Mesothelial cell of epicardium (in vitro differentiated cells): ENCODE measurements at regions not wholly inside any gene's neighbourhood (a gene's known extent, or its start where the extent isn't known, plus 50 kb on each side); places are given as distances from the start of the nearest gene placed in this dataset.

ENCODE experiments used
- DNase-seq, 2 experiments: peaks; one replicate each; pipeline ENCODE4 v3.0.0; 2021; ENCODE audit warnings: low spot score in 2 of 2; ENCODE audit not compliant: unreplicated experiment in 2 of 2
- H3K27ac Mint-ChIP-seq: 2 replicates; pipeline ENCODE4 v1.8.0; 2021; ENCODE audit warnings: mixed read lengths
- H3K27me3 Mint-ChIP-seq: 2 replicates; pipeline ENCODE4 v1.8.0; 2021; ENCODE audit warnings: low read depth, mixed read lengths
- H3K36me3 Mint-ChIP-seq: 2 replicates; pipeline ENCODE4 v1.8.0; 2021; ENCODE audit warnings: mixed read lengths
- H3K4me1 Mint-ChIP-seq: 2 replicates; pipeline ENCODE4 v1.8.0; 2021; ENCODE audit warnings: mixed read lengths
- H3K4me3 Mint-ChIP-seq: 2 replicates; pipeline ENCODE4 v1.8.0; 2021; ENCODE audit warnings: mild to moderate bottlenecking, moderate library complexity, mixed read lengths
- H3K9me3 Mint-ChIP-seq: 2 replicates; pipeline ENCODE4 v1.8.0; 2021; ENCODE audit warnings: mixed read lengths
- TF ChIP-seq, protein P1 (sequence below): fragments of 200-600 bp; sonication (generic); IDR thresholded peaks from one replicate; pipeline ENCODE4 v1.5.0; 2021; ENCODE audit warnings: antibody characterized with exemption; ENCODE audit not compliant: unreplicated experiment

DNA sequence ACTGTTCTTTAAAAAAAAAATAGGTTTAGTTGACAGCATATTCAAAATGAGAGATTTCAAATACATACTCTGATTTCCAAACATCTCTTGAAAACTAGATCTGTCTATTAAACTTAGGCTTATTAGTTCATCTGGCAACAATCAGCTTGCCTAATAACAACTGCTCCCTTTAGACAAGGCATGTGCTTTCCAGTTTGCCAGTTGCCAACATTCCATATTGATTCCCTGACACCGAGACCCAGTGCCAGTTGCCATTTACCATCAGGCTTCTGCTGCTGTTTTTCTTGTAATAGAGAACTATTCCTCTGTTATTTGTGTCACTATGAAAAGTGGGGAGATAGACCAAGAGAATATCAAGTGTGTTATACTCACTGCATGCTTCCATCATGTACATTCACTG, 256.0 kb downstream of the C1D start:
- TF ChIP-seq, protein P1, sequence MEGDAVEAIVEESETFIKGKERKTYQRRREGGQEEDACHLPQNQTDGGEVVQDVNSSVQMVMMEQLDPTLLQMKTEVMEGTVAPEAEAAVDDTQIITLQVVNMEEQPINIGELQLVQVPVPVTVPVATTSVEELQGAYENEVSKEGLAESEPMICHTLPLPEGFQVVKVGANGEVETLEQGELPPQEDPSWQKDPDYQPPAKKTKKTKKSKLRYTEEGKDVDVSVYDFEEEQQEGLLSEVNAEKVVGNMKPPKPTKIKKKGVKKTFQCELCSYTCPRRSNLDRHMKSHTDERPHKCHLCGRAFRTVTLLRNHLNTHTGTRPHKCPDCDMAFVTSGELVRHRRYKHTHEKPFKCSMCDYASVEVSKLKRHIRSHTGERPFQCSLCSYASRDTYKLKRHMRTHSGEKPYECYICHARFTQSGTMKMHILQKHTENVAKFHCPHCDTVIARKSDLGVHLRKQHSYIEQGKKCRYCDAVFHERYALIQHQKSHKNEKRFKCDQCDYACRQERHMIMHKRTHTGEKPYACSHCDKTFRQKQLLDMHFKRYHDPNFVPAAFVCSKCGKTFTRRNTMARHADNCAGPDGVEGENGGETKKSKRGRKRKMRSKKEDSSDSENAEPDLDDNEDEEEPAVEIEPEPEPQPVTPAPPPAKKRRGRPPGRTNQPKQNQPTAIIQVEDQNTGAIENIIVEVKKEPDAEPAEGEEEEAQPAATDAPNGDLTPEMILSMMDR, result no peak
- Mint-ChIP-seq H3K9me3 (peaks cover 34% of the 10 kb centered on the region), H3K36me3 (peaks cover 8% of the 10 kb centered on the region), H3K27ac (no peak overlapping the region), H3K4me3 (no peak overlapping the region), H3K27me3 (peaks cover 20% of the 10 kb centered on the region), H3K4me1 (no peaks in the 10 kb centered on the region)
- no peak for DNase-seq

DNA sequence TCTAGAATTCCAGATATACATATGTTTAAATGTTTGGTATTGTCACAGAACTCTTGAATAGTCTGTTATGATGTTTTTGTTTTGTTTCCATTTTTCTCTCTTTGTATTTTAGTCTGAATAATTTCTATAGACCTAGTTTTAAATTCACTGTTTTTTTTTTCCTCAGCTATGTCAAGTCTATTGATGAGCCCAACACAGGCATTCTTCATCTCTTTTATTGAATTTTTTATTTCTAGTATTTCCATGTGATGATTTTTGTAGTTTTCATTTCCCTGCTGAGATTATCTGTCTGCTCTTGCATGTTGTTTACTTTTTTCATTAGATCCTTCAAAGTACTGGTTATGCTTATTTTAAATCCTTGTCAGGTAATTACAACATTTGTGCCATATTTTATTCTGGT, 254.7 kb downstream of the C1D start:
- Mint-ChIP-seq H3K27me3 (peaks cover 19% of the 10 kb centered on the region), H3K4me3 (no peak overlapping the region), H3K4me1 (no peaks in the 10 kb centered on the region)

DNA sequence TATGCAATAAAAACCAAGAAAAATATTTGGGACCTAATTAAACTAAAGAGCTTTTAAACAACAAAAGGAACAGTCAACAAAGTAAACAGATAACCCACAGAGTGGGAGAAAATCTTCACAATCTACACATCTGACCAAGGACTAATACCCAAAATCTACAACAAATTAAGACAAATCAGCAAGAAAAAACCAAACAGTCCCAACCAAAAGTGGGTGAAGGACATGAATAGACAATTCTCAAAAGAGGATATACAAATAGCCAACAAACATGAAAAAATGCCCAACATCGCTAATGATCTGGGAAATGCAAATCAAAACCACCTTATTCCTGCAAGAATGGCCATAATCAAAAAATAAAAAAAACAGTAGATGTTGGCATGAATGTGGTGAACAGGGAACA, 250.1 kb downstream of the C1D start:
- no peak overlapping the region for H3K27ac Mint-ChIP-seq

More for the DNA sequence above, 254.7 kb downstream of the C1D start:
- H3K9me3 Mint-ChIP-seq, result peaks cover 45% of the 10 kb centered on the region
- TF ChIP-seq, protein P1, result no peak
- DNase-seq, result no peak
- peaks cover 8% of the 10 kb centered on the region for H3K36me3 Mint-ChIP-seq
- H3K27ac Mint-ChIP-seq, result no peak overlapping the region

DNA sequence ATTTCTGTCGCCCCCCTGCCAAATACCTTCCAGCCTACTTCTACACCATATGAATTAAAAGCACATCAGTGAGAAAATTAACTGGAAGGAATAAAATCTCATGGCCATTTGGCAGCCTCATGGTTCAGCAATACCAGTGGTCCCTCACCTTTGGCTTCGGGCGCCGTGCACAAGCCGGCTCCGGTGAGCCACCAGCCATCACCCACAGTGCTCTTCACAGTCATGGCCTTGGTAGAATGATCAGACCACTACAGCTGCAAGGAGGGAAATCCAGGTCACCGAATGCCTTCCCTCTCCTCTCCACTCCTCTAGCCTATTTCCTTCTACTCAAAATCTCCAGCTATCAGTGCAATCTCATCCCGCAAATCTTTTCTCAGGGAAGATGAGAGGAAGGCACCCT, 239.1 kb downstream of the C1D start:
- Mint-ChIP-seq H3K27ac (no peak overlapping the region), H3K36me3 (no peaks in the 10 kb centered on the region), H3K27me3 (no peaks in the 10 kb centered on the region), H3K9me3 (peaks cover 20% of the 10 kb centered on the region), H3K4me3 (no peak overlapping the region), H3K4me1 (peaks cover 17% of the 10 kb centered on the region)
- DNase-seq, result no peak
- TF ChIP-seq, protein P1, result no peak

More for the DNA sequence above, 250.1 kb downstream of the C1D start:
- no peak for DNase-seq
- Mint-ChIP-seq H3K9me3 (peaks cover 55% of the 10 kb centered on the region), H3K36me3 (peaks cover 10% of the 10 kb centered on the region), H3K4me1 (no peaks in the 10 kb centered on the region), H3K27me3 (peaks cover 7% of the 10 kb centered on the region), H3K4me3 (no peak overlapping the region)
- TF ChIP-seq, protein P1, result no peak

DNA sequence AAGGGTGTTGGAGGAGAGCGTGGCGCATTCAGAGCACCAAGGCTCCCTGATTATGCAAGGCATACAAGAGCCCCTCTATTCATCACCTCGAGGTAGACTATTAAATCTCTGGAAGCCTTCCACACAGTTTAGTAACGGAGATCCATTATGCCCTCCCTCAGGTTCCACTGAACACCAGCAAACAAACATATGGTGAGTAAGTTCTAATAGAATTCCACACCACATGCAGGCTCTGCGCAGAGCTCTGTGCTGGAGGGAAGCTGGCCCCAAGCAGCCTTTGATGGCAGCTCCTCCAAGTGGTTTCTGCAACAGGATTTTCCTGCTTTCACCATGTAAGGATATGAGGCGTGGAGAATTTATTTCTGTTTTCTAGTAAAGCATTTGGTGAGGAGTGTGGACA, 238.6 kb downstream of the C1D start:
- no peak for DNase-seq
- no peak overlapping the region for H3K27ac Mint-ChIP-seq
- no peaks in the 10 kb centered on the region for H3K27me3 Mint-ChIP-seq
- H3K4me3 Mint-ChIP-seq, result no peak overlapping the region
- H3K4me1 Mint-ChIP-seq, result peaks cover 17% of the 10 kb centered on the region
- no peaks in the 10 kb centered on the region for H3K36me3 Mint-ChIP-seq
- TF ChIP-seq, protein P1, result no peak
- peaks cover 18% of the 10 kb centered on the region for H3K9me3 Mint-ChIP-seq

DNA sequence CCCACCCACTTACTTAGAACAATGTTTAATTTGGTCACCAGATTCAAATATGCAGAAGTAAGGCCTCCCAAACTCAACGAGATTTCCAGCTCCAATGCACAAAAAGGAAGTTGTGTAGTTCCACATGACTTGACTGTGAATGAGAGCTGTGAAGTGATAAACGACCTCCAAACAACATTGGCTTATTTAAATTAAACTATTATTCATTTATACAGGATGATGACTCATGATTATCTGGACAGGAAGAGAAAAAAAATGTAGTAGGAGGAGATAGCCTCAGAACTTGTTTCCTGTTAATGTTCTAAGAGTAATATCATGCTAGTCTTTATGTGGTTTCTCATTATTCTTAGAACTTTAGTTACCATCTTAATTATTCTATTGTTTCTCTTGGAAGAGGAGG, 237.3 kb downstream of the C1D start:
- H3K9me3 Mint-ChIP-seq, result peaks cover 13% of the 10 kb centered on the region
- no peak overlapping the region for H3K4me3 Mint-ChIP-seq
- no peak for DNase-seq
- H3K27ac Mint-ChIP-seq, result no peak overlapping the region
- TF ChIP-seq, protein P1, result no peak
- H3K4me1 Mint-ChIP-seq, result peaks cover 17% of the 10 kb centered on the region
- H3K36me3 Mint-ChIP-seq, result no peaks in the 10 kb centered on the region
- H3K27me3 Mint-ChIP-seq, result no peaks in the 10 kb centered on the region
